LNCAP (cell line): ENCODE measurements at regions not wholly inside any gene's neighbourhood (a gene's known extent, or its start where the extent isn't known, plus 50 kb on each side); places are given as distances from the start of the nearest gene placed in this dataset.

ENCODE experiments used
- TF ChIP-seq, protein P1 (sequence below): fragments of 450-650 bp; IDR thresholded peaks from 2 replicates; pipeline ENCODE4 v1.5.1; 2017; ENCODE audit warnings: mild to moderate bottlenecking

DNA sequence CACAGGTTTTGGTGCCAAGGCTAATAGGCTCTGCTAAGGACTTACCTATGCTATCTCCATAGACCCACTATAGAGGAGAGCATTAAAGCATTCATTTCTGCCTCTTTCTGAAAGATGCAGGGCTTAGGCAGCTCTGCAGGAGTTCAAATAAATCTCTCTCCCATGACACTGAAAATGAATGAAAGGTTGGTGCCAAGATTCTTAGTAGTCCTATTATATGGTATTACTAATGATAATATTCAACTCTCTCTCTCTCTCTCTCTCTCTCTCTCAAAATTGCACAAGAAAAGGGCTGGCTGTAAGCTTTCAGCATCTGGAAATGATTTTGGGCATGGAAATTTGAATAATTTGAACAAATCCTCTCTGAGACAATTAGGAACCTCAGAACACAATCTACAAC lies 433.7 kb downstream of the MBD2 start:
- TF ChIP-seq, protein P1, sequence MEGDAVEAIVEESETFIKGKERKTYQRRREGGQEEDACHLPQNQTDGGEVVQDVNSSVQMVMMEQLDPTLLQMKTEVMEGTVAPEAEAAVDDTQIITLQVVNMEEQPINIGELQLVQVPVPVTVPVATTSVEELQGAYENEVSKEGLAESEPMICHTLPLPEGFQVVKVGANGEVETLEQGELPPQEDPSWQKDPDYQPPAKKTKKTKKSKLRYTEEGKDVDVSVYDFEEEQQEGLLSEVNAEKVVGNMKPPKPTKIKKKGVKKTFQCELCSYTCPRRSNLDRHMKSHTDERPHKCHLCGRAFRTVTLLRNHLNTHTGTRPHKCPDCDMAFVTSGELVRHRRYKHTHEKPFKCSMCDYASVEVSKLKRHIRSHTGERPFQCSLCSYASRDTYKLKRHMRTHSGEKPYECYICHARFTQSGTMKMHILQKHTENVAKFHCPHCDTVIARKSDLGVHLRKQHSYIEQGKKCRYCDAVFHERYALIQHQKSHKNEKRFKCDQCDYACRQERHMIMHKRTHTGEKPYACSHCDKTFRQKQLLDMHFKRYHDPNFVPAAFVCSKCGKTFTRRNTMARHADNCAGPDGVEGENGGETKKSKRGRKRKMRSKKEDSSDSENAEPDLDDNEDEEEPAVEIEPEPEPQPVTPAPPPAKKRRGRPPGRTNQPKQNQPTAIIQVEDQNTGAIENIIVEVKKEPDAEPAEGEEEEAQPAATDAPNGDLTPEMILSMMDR: no peak

DNA sequence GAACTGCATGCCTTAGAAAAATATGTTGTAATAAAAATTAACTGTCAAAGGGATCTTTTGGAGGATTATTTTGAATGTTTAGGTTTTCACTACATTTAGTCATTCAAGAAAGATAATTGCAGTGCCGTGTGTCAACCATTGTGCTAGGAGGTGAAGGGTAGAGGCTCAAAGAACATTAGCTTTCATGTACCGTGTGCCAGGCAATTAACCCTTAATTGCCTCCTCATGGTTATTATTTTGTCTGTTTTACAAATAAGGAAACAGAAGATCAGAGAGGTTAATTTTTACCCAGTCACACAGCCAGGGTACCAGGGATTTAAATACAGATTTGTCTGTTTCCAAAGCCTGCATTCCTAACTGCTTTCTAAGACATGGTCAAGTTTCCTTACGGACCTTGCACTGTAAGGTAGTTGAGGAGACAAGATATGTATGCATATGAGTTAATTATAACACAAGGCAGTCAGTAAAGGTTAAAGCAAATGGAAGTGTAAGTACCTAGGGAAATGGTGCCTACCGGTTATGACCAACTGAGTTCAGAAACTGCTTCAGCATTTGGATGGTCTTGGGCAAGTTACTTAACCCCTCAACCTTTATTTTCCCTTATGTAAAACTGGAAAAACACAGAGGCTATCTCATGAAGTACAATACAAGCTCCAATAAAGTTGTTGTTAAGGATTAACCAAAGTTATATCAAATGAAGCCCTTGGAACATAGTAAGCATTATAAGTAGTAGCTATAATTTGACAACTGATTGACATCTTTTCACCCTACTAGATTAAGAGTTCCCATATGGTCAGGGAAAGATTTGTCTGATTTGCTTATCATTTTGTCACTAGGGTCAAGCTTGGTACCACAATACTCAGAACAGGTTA lies 434.9 kb downstream of the MBD2 start:
- TF ChIP-seq, protein P1: no peak

DNA sequence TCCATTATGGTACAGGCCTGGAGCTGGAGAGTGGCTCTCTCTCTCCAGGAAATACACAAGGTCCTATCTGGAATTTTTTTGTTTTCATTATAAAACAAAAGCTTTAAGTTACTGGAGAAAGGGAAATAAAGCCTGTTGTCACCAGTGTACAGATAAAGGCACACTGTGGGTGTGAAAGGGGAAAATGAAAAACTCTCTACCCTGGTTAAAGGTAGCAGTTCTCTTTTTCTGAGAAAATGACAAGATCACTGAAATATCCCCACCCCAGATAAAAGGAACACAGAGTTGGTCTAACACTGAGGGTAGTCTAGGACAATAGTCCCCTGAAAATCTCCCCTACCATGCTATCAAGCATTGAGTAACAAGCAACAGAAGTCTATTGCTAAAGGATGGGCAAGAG lies 438.7 kb downstream of the MBD2 start:
- TF ChIP-seq, protein P1: no peak

DNA sequence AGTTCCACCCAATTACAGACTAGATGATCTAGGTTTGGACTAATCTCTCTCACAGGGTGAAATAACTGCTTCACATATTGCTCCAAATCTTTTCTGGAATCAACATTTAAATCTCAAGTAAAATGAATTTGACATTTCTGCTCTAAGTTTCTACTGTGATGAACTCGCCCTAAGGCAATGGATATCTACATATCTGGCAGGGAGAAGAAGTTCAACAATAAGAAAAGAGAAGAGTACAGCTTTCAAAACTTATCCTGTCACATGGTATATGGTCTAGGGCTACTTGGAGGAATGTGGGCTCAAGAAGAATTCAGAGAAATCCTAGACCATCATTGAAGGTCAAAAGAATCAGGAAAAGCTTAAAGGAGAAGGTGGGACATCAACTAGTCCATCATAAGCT lies 440.2 kb downstream of the MBD2 start:
- TF ChIP-seq, protein P1: no peak

DNA sequence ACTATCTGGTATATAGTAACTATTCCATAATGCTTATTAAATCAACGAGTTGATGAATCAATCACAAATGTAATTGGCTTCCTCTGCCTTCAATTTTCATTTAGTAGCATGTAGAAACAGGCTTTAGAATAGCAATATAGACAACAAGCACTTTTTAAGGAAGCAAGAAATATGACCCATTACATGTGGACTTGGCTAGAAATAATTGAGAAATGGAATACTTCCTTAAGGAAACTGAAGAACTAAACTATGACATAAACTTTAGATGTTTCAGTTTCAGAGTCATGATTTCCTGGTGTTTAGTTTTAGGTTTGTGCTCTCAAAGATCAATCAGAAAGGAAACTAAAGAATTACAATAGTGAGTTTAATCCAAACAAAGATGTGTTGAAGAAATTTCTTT lies 443.8 kb downstream of the MBD2 start:
- TF ChIP-seq, protein P1: no peak

DNA sequence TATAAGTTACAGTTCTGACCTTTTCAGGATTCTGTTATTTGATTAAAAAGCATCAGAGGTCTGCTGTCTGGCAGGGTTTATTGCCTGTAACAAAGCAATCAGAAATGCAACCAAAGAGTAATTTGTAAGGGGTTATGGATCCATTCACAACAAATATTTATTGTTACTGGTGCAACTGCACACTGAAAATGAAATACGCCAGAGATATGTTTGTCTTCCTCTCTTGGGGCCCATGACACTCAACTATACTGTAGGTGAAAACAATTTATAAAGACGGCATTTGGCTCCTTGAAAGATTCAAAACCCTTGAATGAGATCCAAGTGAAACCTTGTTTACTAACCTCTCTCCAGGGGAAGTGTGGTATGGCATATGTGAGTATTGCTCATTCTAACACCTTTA lies 452.2 kb downstream of the MBD2 start:
- TF ChIP-seq, protein P1: no peak

DNA sequence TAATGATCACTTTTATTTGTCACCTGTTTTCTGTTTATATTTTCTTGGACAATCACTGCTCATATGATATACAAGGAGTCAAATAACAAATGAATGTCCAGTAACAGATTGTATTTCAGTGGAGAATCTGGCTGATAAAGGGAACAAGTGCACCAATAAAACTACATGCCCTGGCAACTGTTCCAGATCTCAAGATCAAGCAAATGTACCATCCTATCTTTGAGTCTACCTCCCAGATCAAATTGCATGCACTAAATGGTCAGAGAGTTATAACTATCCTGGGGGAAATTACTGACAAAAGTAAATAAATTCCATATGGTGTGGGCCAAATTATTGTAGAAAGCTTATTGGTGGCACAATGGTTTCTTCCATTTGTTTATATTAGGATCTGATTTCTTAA lies 452.8 kb downstream of the MBD2 start:
- TF ChIP-seq, protein P1: no peak
